Calu3 (cell line): ENCODE measurements at regions not wholly inside any gene's neighbourhood (a gene's known extent, or its start where the extent isn't known, plus 50 kb on each side); places are given as distances from the start of the nearest gene placed in this dataset.

Experiments used
- BruUV-seq: library from RNA; stranded (reverse); fragments of 400-500 nt; replicated peaks from 2 replicates; lab custom pipeline; 2021; lab: Mats Ljungman, UMichigan
- CTCF ChIA-PET: fragments of 300-600 bp; sonication (Branson Sonifier 250); formaldehyde crosslinking; loops from one replicate; lab custom pipeline; 2022; ENCODE audit warnings: antibody characterized with exemption; lab: Charles Lee
- DNase-seq: peaks from one replicate; pipeline ENCODE4 v3.0.0; 2022
- H3K27ac Mint-ChIP-seq: one replicate; pipeline ENCODE4 v1.8.0; 2022; ENCODE audit warnings: mixed read lengths; ENCODE audit not compliant: unreplicated experiment
- H3K27me3 Mint-ChIP-seq: one replicate; pipeline ENCODE4 v1.8.0; 2022; ENCODE audit warnings: mixed read lengths; ENCODE audit not compliant: unreplicated experiment
- H3K36me3 Mint-ChIP-seq: one replicate; pipeline ENCODE4 v1.8.0; 2022; ENCODE audit warnings: mild to moderate bottlenecking, moderate library complexity, mixed read lengths; ENCODE audit not compliant: insufficient read depth, unreplicated experiment
- H3K4me1 Mint-ChIP-seq: one replicate; pipeline ENCODE4 v1.8.0; 2022; ENCODE audit warnings: mild to moderate bottlenecking, low read depth, mixed read lengths; ENCODE audit not compliant: unreplicated experiment
- H3K4me3 Mint-ChIP-seq: one replicate; pipeline ENCODE4 v1.8.0; 2022; ENCODE audit warnings: mild to moderate bottlenecking, low read depth, moderate library complexity, mixed read lengths; ENCODE audit not compliant: unreplicated experiment
- H3K9me3 Mint-ChIP-seq: one replicate; pipeline ENCODE4 v1.8.0; 2022; ENCODE audit warnings: low read depth, mixed read lengths; ENCODE audit not compliant: unreplicated experiment
- intact Hi-C: fragments of 100-400 bp; cut with micrococcal nuclease; formaldehyde crosslinking; loops from one replicate; pipeline ENCODE4 v1.10.0; 2022; ENCODE audit not compliant: unreplicated experiment
- TF ChIP-seq, protein P1 (sequence below): fragments of 200-600 bp; IDR thresholded peaks from one replicate; pipeline ENCODE4 v1.8.0; 2022; ENCODE audit warnings: antibody characterized with exemption; ENCODE audit not compliant: unreplicated experiment

DNA sequence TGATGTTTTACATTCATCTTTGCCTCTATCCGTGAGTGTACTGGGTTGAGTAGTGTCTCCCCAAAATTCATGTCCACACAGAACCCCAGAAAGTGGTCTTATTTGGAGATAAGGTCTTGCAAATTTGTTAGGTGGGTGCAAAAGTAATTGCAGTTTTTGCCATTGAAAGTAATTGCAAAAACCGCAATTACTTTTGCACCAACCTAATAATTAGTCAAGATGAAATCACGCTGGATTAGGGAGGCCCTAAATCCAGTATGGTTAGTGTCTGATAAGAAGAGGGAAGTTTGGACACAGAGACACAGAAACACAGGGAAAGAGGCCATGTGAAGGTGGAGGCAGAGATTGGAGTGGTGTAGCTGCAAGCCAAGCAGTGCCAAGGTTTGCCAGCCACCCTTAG lies 57.8 kb upstream of the SPRED2 start:
- Mint-ChIP-seq H3K27me3 (no peaks in the 10 kb centered on the region), H3K36me3 (no peaks in the 10 kb centered on the region), H3K9me3 (peaks cover 6% of the 10 kb centered on the region), H3K4me1 (peaks cover 7% of the 10 kb centered on the region), H3K27ac (no peak overlapping the region), H3K4me3 (no peak overlapping the region)
- TF ChIP-seq, protein P1, sequence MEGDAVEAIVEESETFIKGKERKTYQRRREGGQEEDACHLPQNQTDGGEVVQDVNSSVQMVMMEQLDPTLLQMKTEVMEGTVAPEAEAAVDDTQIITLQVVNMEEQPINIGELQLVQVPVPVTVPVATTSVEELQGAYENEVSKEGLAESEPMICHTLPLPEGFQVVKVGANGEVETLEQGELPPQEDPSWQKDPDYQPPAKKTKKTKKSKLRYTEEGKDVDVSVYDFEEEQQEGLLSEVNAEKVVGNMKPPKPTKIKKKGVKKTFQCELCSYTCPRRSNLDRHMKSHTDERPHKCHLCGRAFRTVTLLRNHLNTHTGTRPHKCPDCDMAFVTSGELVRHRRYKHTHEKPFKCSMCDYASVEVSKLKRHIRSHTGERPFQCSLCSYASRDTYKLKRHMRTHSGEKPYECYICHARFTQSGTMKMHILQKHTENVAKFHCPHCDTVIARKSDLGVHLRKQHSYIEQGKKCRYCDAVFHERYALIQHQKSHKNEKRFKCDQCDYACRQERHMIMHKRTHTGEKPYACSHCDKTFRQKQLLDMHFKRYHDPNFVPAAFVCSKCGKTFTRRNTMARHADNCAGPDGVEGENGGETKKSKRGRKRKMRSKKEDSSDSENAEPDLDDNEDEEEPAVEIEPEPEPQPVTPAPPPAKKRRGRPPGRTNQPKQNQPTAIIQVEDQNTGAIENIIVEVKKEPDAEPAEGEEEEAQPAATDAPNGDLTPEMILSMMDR = no peak
- DNase-seq = no peak
- CTCF ChIA-PET = interaction anchor here (0.7 kb wide), 1 partner anchor 11 kb away, joined by 6 read pairs; no protein-coding TSS in a partner anchor
- no TSS peak for BruUV-seq
- intact Hi-C loops = no loop called here

- BruUV-seq = no TSS peak
- peaks cover 7% of the 10 kb centered on the region for H3K4me1 Mint-ChIP-seq
- no peaks in the 10 kb centered on the region for H3K27me3 Mint-ChIP-seq
- TF ChIP-seq, protein P1 = no peak
- no peak overlapping the region for H3K4me3 Mint-ChIP-seq
- no peaks in the 10 kb centered on the region for H3K36me3 Mint-ChIP-seq
- no peak overlapping the region for H3K27ac Mint-ChIP-seq
- CTCF ChIA-PET = no interaction called here
- no peak for DNase-seq
- peaks cover 6% of the 10 kb centered on the region for H3K9me3 Mint-ChIP-seq
- intact Hi-C loops = no loop called here
Measured at GRCh38 chr2:65489269-65489668, 56.9 kb upstream of the SPRED2 start.

- DNase-seq = no peak
- H3K4me3 Mint-ChIP-seq = no peak overlapping the region
- CTCF ChIA-PET = interaction anchor here (0.5 kb wide), 1 partner anchor 1311 kb away, joined by 3 read pairs; no protein-coding TSS in a partner anchor
- peaks cover 7% of the 10 kb centered on the region for H3K4me1 Mint-ChIP-seq
- peaks cover 9% of the 10 kb centered on the region for H3K9me3 Mint-ChIP-seq
- intact Hi-C loops = no loop called here
- no TSS peak for BruUV-seq
- no peaks in the 10 kb centered on the region for H3K36me3 Mint-ChIP-seq
- TF ChIP-seq, protein P1 = no peak
- no peak overlapping the region for H3K27ac Mint-ChIP-seq
- no peaks in the 10 kb centered on the region for H3K27me3 Mint-ChIP-seq
Measured at GRCh38 chr2:65488527-65488926, 56.1 kb upstream of the SPRED2 start.

- DNase-seq = no peak
- no peak overlapping the region for H3K4me3 Mint-ChIP-seq
- peaks cover 7% of the 10 kb centered on the region for H3K4me1 Mint-ChIP-seq
- TF ChIP-seq, protein P1 = no peak
- no peaks in the 10 kb centered on the region for H3K27me3 Mint-ChIP-seq
- peaks cover 9% of the 10 kb centered on the region for H3K9me3 Mint-ChIP-seq
- CTCF ChIA-PET = no interaction called here
- H3K27ac Mint-ChIP-seq = no peak overlapping the region
- no TSS peak for BruUV-seq
- intact Hi-C loops = no loop called here
- no peaks in the 10 kb centered on the region for H3K36me3 Mint-ChIP-seq
Measured at GRCh38 chr2:65487404-65487803, 55.0 kb upstream of the SPRED2 start.
